GM18867 (cell line): ENCODE measurements at regions not wholly inside any gene's neighbourhood (a gene's known extent, or its start where the extent isn't known, plus 50 kb on each side); places are given as distances from the start of the nearest gene placed in this dataset.
"Not testable (repeated sequence)": the region's sequence is repeated elsewhere in the genome, so short reads cannot be mapped to it uniquely, and the experiment has no call there.

Experiments used
- ATAC-seq: cut with Tn5 transposase; IDR thresholded peaks from one replicate; pipeline ENCODE4 v1.9.1; 2021; ENCODE audit warnings: mild to moderate bottlenecking, moderate library complexity; ENCODE audit not compliant: unreplicated experiment

- ATAC-seq, result not testable (repeated sequence)
Measured at GRCh38 chr6:103496588-103496987, 1363.1 kb downstream of the HACE1 start.

- ATAC-seq, result no peak
Measured at GRCh38 chr6:103456652-103457051, 1403.1 kb downstream of the HACE1 start.

- no peak for ATAC-seq
Measured at GRCh38 chr6:103455275-103455674, 1404.4 kb downstream of the HACE1 start.

GRCh38 chr6:103409475-103409874 lies 1450.2 kb downstream of the HACE1 start:
- ATAC-seq, result no peak

GRCh38 chr6:103405321-103405720 lies 1454.4 kb downstream of the HACE1 start:
- no peak for ATAC-seq

GRCh38 chr6:103404799-103405198 lies 1454.9 kb downstream of the HACE1 start:
- no peak for ATAC-seq

GRCh38 chr6:103396768-103397167 lies 1463.0 kb downstream of the HACE1 start:
- no peak for ATAC-seq

GRCh38 chr6:103379272-103379671 lies 1480.4 kb downstream of the HACE1 start:
- ATAC-seq, result no peak

- no peak for ATAC-seq
Measured at GRCh38 chr6:103367212-103367611, 1492.5 kb downstream of the HACE1 start.

- no peak for ATAC-seq
Measured at GRCh38 chr6:103356531-103356930, 1503.2 kb downstream of the HACE1 start.

- ATAC-seq, result no peak
Measured at GRCh38 chr6:103344554-103345163, 1515.1 kb downstream of the HACE1 start.

- ATAC-seq, result no peak
Measured at GRCh38 chr6:103335412-103335811, 1524.3 kb downstream of the HACE1 start.

- ATAC-seq, result no peak
Measured at GRCh38 chr6:103326760-103327757, 1532.7 kb downstream of the HACE1 start.

- no peak for ATAC-seq
Measured at GRCh38 chr6:103313432-103313831, 1546.3 kb downstream of the HACE1 start.

GRCh38 chr6:103294376-103294775 lies 1565.3 kb downstream of the HACE1 start:
- ATAC-seq, result not testable (repeated sequence)

- no peak for ATAC-seq
Measured at GRCh38 chr6:103284835-103285234, 1574.9 kb downstream of the HACE1 start.

GRCh38 chr6:103280417-103280816 lies 1579.3 kb downstream of the HACE1 start:
- no peak for ATAC-seq

GRCh38 chr6:103277936-103278335 lies 1581.8 kb downstream of the HACE1 start:
- ATAC-seq, result no peak

- no peak for ATAC-seq
Measured at GRCh38 chr6:103273048-103273447, 1586.7 kb downstream of the HACE1 start.

GRCh38 chr6:103269581-103269980 lies 1590.1 kb downstream of the HACE1 start:
- ATAC-seq, result no peak

GRCh38 chr6:103268335-103268734 lies 1591.4 kb downstream of the HACE1 start:
- ATAC-seq, result no peak

GRCh38 chr6:103264020-103264419 lies 1595.7 kb downstream of the HACE1 start:
- ATAC-seq, result no peak
